ENCODE measurements at regions not wholly inside any gene's neighbourhood (a gene's known extent, or its start where the extent isn't known, plus 50 kb on each side); places are given as distances from the start of the nearest gene placed in this dataset.

- no peak for DNase-seq (ENCODE audit: low read depth)
- no peak for TF ChIP-seq CTCF (conservative IDR thresholded peaks at IDR 0.05; ENCODE audit: low read length)
- H3K4me3 ChIP-seq (ENCODE audit: low read length), result no peak overlapping the region
Observed at GRCh38 chr16:54722210-54722676, 208.4 kb upstream of the IRX5 start.

GRCh38 chr16:54720259-54720658 is 210.4 kb upstream of the IRX5 start:
- DNase-seq (ENCODE audit: low read depth), result no peak
- no peak overlapping the region for H3K4me3 ChIP-seq (ENCODE audit: low read length)
- TF ChIP-seq CTCF (conservative IDR thresholded peaks at IDR 0.05; ENCODE audit: low read length), result no peak

DNA sequence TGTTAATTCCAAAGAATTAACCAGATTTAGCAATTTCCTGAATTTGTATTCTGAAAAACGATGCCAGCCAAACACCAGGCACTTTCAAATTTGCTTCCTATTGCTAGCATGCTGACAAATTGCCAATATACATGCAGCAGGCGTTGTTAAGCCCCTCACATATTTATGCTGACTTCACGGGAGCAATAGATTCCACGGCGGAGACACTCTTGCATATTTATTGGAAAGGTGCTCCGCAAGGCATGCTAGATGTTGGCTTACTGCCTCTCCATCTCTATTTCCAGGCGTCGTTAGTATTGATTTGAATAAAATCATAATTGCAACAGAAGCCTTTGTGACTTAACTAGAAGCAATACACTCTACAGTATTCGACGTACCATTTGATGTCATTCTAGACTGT is 211.0 kb upstream of the IRX5 start:
- DNase-seq (ENCODE audit: low read depth), result no peak
- H3K4me3 ChIP-seq (ENCODE audit: low read length), result no peak overlapping the region
- no peak for TF ChIP-seq CTCF (conservative IDR thresholded peaks at IDR 0.05; ENCODE audit: low read length)

DNA sequence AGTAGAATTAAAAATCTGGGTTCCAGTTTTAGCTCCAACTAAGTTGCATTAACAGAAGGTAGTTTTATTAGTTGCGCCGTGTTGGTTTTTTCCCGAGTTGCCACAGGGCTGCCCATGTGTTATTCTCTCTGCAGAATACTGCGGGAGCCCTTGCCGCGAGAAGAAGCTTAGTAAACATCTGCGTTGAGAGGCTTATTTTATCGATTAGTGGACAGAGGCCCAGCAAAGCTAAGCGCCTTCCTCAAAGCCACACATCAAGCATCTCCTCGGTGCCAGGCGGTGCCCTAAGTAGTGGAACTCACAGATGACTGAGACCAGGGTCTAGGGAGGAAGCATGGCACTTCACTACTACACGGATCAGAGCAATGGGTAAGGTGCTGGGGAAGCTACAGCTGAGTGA is 212.3 kb upstream of the IRX5 start:
- TF ChIP-seq CTCF (conservative IDR thresholded peaks at IDR 0.05; ENCODE audit: low read length), result no peak
- DNase-seq (ENCODE audit: low read depth), result no peak
- no peak overlapping the region for H3K4me3 ChIP-seq (ENCODE audit: low read length)

- no peak overlapping the region for H3K4me3 ChIP-seq (ENCODE audit: low read length)
- no peak for DNase-seq (ENCODE audit: low read depth)
- no peak for TF ChIP-seq CTCF (conservative IDR thresholded peaks at IDR 0.05; ENCODE audit: low read length)
Observed at GRCh38 chr16:54715011-54715410, 215.7 kb upstream of the IRX5 start.

- no peak for TF ChIP-seq CTCF (conservative IDR thresholded peaks at IDR 0.05; ENCODE audit: low read length)
- no peak for DNase-seq (ENCODE audit: low read depth)
- H3K4me3 ChIP-seq (ENCODE audit: low read length), result no peak overlapping the region
Observed at GRCh38 chr16:54712866-54713265, 217.8 kb upstream of the IRX5 start.

GRCh38 chr16:54707813-54708212 is 222.9 kb upstream of the IRX5 start:
- TF ChIP-seq CTCF (conservative IDR thresholded peaks at IDR 0.05; ENCODE audit: low read length), result no peak
- DNase-seq (ENCODE audit: low read depth), result no peak
- no peak overlapping the region for H3K4me3 ChIP-seq (ENCODE audit: low read length)
